Uterus (tissue), 2 donors: ENCODE measurements at regions not wholly inside any gene's neighbourhood (a gene's known extent, or its start where the extent isn't known, plus 50 kb on each side); places are given as distances from the start of the nearest gene placed in this dataset.

Source experiments
- POLR2A ChIP-seq, 2 donors: fragments of 450-650 bp; IDR thresholded peaks; one replicate each; pipeline ENCODE4 v1.6.1; 2016; ENCODE audit warnings: antibody characterized with exemption in 2 of 2, mild to moderate bottlenecking in 1 of 2, moderate library complexity in 1 of 2
- TF ChIP-seq, protein P1 (sequence below), 4 experiments: fragments of 200-600 bp in 2 of 4; fragments of 450-650 bp in 2 of 4; sonication (generic) in 2 of 4; IDR thresholded peaks; one replicate each; pipeline ENCODE4 v1.5.1; 2016 to 2019; ENCODE audit warnings: antibody characterized with exemption in 4 of 4, mild to moderate bottlenecking in 2 of 4, moderate library complexity in 1 of 4

DNA sequence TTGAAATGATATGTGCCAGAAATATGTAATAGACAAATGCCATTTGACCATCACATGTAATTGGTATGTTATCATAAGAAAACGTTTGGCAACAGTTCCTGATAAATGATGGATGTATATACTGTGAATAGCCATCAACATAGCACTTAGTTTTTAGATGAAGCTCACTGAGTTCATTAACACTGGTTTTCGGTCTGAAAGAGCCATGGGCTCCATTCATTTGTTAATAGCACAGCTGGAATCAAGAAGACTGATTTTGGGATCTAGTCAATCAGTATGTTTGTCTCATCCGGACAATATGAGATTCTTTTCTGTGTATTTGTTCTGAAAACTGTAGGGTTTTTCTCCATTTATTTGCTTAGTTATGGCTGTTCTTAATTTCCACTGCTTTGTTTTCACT, 413.5 kb upstream of the CLINT1 start:
- TF ChIP-seq, protein P1, sequence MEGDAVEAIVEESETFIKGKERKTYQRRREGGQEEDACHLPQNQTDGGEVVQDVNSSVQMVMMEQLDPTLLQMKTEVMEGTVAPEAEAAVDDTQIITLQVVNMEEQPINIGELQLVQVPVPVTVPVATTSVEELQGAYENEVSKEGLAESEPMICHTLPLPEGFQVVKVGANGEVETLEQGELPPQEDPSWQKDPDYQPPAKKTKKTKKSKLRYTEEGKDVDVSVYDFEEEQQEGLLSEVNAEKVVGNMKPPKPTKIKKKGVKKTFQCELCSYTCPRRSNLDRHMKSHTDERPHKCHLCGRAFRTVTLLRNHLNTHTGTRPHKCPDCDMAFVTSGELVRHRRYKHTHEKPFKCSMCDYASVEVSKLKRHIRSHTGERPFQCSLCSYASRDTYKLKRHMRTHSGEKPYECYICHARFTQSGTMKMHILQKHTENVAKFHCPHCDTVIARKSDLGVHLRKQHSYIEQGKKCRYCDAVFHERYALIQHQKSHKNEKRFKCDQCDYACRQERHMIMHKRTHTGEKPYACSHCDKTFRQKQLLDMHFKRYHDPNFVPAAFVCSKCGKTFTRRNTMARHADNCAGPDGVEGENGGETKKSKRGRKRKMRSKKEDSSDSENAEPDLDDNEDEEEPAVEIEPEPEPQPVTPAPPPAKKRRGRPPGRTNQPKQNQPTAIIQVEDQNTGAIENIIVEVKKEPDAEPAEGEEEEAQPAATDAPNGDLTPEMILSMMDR (IDR thresholded peaks at IDR 0.05), result no peak
- TF ChIP-seq POLR2A (IDR thresholded peaks at IDR 0.05), result no peak
